ENCODE measurements at regions not wholly inside any gene's neighbourhood (a gene's known extent, or its start where the extent isn't known, plus 50 kb on each side); places are given as distances from the start of the nearest gene placed in this dataset.

- Mint-ChIP-seq H3K4me1 (no peaks in the 10 kb centered on the region), H3K27ac (no peak overlapping the region), H3K9me3 (peaks cover 16 to 38% (median 32%) of the 10 kb centered on the region in 7 donors), H3K4me3 (no peak overlapping the region), H3K27me3 (ENCODE audit: low read depth in 3 of 3) (peaks cover 0 to 3% (median 2%) of the 10 kb centered on the region in 3 donors), H3K36me3 (no peaks in the 10 kb centered on the region)
- no peak overlapping the region for H2AFZ ChIP-seq (ENCODE audit: insufficient read depth, low read depth, low read length, poor library complexity, severe bottlenecking)
- no peak overlapping the region for H3K9ac ChIP-seq (ENCODE audit: insufficient read depth, low read length, poor library complexity, severe bottlenecking)
- WGBS (ENCODE audit: insufficient coverage) = 96% methylated on average over 12 of the region's 18 CpGs
- TF ChIP-seq, protein P1, sequence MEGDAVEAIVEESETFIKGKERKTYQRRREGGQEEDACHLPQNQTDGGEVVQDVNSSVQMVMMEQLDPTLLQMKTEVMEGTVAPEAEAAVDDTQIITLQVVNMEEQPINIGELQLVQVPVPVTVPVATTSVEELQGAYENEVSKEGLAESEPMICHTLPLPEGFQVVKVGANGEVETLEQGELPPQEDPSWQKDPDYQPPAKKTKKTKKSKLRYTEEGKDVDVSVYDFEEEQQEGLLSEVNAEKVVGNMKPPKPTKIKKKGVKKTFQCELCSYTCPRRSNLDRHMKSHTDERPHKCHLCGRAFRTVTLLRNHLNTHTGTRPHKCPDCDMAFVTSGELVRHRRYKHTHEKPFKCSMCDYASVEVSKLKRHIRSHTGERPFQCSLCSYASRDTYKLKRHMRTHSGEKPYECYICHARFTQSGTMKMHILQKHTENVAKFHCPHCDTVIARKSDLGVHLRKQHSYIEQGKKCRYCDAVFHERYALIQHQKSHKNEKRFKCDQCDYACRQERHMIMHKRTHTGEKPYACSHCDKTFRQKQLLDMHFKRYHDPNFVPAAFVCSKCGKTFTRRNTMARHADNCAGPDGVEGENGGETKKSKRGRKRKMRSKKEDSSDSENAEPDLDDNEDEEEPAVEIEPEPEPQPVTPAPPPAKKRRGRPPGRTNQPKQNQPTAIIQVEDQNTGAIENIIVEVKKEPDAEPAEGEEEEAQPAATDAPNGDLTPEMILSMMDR (IDR thresholded peaks at IDR 0.05) = no peak
- H3K27me3 ChIP-seq (ENCODE audit: control insufficient read depth in 2 of 2, insufficient read depth in 2 of 2, low read length in 2 of 2) = no peaks in the 10 kb centered on the region
- H3K27ac ChIP-seq (ENCODE audit: low read depth in 1 of 2, low read length in 2 of 2) = no peak overlapping the region
- H3K4me1 ChIP-seq (ENCODE audit: control insufficient read depth in 1 of 2, insufficient read depth in 2 of 2, low read length in 2 of 2) = no peaks in the 10 kb centered on the region
- no peak for DNase-seq
- intact Hi-C loops (cut with micrococcal nuclease) = no loop called here
- H3K4me3 ChIP-seq (replicated peaks in 1 of 3; ENCODE audit: low read depth in 2 of 3, low read length in 3 of 3) = no peak overlapping the region
- no peaks in the 10 kb centered on the region for H3K79me2 ChIP-seq (ENCODE audit: insufficient read depth, low read length)
- peaks cover 40 to 43% of the 10 kb centered on the region in 2 donors for H3K9me3 ChIP-seq (replicated peaks in 1 of 2; ENCODE audit: control insufficient read depth in 1 of 2, insufficient read depth in 1 of 2, low read length in 2 of 2)
- H3K4me2 ChIP-seq (replicated peaks; ENCODE audit: extremely low read depth, low read length, poor library complexity, severe bottlenecking) = no peak overlapping the region
- H3K36me3 ChIP-seq (replicated peaks in 1 of 2; ENCODE audit: control insufficient read depth in 1 of 2, insufficient read depth in 2 of 2, low read length in 2 of 2) = no peaks in the 10 kb centered on the region
- H4K20me1 ChIP-seq (ENCODE audit: insufficient read depth, low read length) = no peaks in the 10 kb centered on the region
Observed at GRCh38 chr6:168385037-168385759, 55.8 kb upstream of the SMOC2 start.

GRCh38 chr6:168385858-168386735 is 54.9 kb upstream of the SMOC2 start:
- peaks cover 0 to 3% (median 0%) of the 10 kb centered on the region in 3 donors for H3K27me3 Mint-ChIP-seq (ENCODE audit: low read depth in 3 of 3)

More at GRCh38 chr6:168385858-168386735, 54.9 kb upstream of the SMOC2 start:
- H4K20me1 ChIP-seq (ENCODE audit: insufficient read depth, low read length) = no peaks in the 10 kb centered on the region
- no peaks in the 10 kb centered on the region for H3K36me3 Mint-ChIP-seq
- no peak overlapping the region for H3K27ac Mint-ChIP-seq
- H3K4me1 Mint-ChIP-seq = no peaks in the 10 kb centered on the region
- intact Hi-C loops (cut with micrococcal nuclease) = no loop called here
- no peak overlapping the region for H3K4me3 ChIP-seq (replicated peaks in 1 of 3; ENCODE audit: low read depth in 2 of 3, low read length in 3 of 3)
- no peak overlapping the region for H2AFZ ChIP-seq (ENCODE audit: insufficient read depth, low read depth, low read length, poor library complexity, severe bottlenecking)
- no peaks in the 10 kb centered on the region for H3K36me3 ChIP-seq (replicated peaks in 1 of 2; ENCODE audit: control insufficient read depth in 1 of 2, insufficient read depth in 2 of 2, low read length in 2 of 2)
- no peak overlapping the region for H3K4me3 Mint-ChIP-seq
- TF ChIP-seq, protein P1 (IDR thresholded peaks at IDR 0.05) = no peak
- H3K79me2 ChIP-seq (ENCODE audit: insufficient read depth, low read length) = no peaks in the 10 kb centered on the region
- no peak overlapping the region for H3K27ac ChIP-seq (ENCODE audit: low read depth in 1 of 2, low read length in 2 of 2)
- no peak for DNase-seq
- 90% methylated on average over 8 of the region's 9 CpGs for WGBS (ENCODE audit: insufficient coverage)
- peaks cover 31 to 34% of the 10 kb centered on the region in 2 donors for H3K9me3 ChIP-seq (replicated peaks in 1 of 2; ENCODE audit: control insufficient read depth in 1 of 2, insufficient read depth in 1 of 2, low read length in 2 of 2)
- no peak overlapping the region for H3K9ac ChIP-seq (ENCODE audit: insufficient read depth, low read length, poor library complexity, severe bottlenecking)
- H3K9me3 Mint-ChIP-seq = peaks cover 8 to 29% (median 23%) of the 10 kb centered on the region in 7 donors
- H3K4me2 ChIP-seq (replicated peaks; ENCODE audit: extremely low read depth, low read length, poor library complexity, severe bottlenecking) = no peak overlapping the region
- H3K4me1 ChIP-seq (ENCODE audit: control insufficient read depth in 1 of 2, insufficient read depth in 2 of 2, low read length in 2 of 2) = no peaks in the 10 kb centered on the region
- H3K27me3 ChIP-seq (ENCODE audit: control insufficient read depth in 2 of 2, insufficient read depth in 2 of 2, low read length in 2 of 2) = no peaks in the 10 kb centered on the region
